ENCODE measurements at regions not wholly inside any gene's neighbourhood (a gene's known extent, or its start where the extent isn't known, plus 50 kb on each side); places are given as distances from the start of the nearest gene placed in this dataset.

DNA sequence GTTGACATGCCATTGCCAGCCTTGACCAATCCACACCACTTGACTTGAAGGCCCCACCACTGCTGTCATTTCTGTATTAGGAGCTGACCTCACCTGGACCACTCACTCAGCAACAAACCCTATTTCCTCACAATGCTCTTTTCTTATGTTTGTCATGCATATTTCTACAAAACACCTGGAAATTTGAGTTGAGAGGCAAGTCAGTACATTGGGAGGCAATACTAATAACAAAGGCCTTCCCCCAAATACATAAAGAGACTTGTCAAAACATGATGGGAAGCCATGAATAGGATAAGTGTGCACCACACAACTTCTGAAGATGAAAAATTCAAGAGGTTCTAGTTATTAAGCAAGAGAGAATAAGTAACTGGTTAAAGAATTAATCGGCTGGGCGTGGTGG, 77.9 kb upstream of the POU2AF2 start:
- TF ChIP-seq, protein P1, sequence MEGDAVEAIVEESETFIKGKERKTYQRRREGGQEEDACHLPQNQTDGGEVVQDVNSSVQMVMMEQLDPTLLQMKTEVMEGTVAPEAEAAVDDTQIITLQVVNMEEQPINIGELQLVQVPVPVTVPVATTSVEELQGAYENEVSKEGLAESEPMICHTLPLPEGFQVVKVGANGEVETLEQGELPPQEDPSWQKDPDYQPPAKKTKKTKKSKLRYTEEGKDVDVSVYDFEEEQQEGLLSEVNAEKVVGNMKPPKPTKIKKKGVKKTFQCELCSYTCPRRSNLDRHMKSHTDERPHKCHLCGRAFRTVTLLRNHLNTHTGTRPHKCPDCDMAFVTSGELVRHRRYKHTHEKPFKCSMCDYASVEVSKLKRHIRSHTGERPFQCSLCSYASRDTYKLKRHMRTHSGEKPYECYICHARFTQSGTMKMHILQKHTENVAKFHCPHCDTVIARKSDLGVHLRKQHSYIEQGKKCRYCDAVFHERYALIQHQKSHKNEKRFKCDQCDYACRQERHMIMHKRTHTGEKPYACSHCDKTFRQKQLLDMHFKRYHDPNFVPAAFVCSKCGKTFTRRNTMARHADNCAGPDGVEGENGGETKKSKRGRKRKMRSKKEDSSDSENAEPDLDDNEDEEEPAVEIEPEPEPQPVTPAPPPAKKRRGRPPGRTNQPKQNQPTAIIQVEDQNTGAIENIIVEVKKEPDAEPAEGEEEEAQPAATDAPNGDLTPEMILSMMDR (IDR thresholded peaks at IDR 0.05): no peak
- TF ChIP-seq POLR2AphosphoS5 (IDR thresholded peaks at IDR 0.05; ENCODE audit: low read depth, low read length) (no peak), SIN3A (IDR thresholded peaks at IDR 0.05; ENCODE audit: borderline replicate concordance, insufficient read depth, low read depth, low read length) (no peak), TCF7L2 (IDR thresholded peaks at IDR 0.05; ENCODE audit: low read depth, low read length) (no peak)
- TF ChIP-seq, protein P2, sequence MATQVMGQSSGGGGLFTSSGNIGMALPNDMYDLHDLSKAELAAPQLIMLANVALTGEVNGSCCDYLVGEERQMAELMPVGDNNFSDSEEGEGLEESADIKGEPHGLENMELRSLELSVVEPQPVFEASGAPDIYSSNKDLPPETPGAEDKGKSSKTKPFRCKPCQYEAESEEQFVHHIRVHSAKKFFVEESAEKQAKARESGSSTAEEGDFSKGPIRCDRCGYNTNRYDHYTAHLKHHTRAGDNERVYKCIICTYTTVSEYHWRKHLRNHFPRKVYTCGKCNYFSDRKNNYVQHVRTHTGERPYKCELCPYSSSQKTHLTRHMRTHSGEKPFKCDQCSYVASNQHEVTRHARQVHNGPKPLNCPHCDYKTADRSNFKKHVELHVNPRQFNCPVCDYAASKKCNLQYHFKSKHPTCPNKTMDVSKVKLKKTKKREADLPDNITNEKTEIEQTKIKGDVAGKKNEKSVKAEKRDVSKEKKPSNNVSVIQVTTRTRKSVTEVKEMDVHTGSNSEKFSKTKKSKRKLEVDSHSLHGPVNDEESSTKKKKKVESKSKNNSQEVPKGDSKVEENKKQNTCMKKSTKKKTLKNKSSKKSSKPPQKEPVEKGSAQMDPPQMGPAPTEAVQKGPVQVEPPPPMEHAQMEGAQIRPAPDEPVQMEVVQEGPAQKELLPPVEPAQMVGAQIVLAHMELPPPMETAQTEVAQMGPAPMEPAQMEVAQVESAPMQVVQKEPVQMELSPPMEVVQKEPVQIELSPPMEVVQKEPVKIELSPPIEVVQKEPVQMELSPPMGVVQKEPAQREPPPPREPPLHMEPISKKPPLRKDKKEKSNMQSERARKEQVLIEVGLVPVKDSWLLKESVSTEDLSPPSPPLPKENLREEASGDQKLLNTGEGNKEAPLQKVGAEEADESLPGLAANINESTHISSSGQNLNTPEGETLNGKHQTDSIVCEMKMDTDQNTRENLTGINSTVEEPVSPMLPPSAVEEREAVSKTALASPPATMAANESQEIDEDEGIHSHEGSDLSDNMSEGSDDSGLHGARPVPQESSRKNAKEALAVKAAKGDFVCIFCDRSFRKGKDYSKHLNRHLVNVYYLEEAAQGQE (IDR thresholded peaks at IDR 0.05; ENCODE audit: insufficient read depth in 1 of 2, low read depth in 2 of 2, low read length in 1 of 2): no peak
